ENCODE measurements at regions not wholly inside any gene's neighbourhood (a gene's known extent, or its start where the extent isn't known, plus 50 kb on each side); places are given as distances from the start of the nearest gene placed in this dataset.

- no peak for DNase-seq
Measured at GRCh38 chr4:157840034-157840433, 332.8 kb downstream of the GASK1B start.

- DNase-seq = no peak
Measured at GRCh38 chr4:157838366-157838765, 334.5 kb downstream of the GASK1B start.

GRCh38 chr4:157837071-157837703, 335.6 kb downstream of the GASK1B start:
- no peak for DNase-seq

- no peak for DNase-seq
Measured at GRCh38 chr4:157832596-157832995, 340.2 kb downstream of the GASK1B start.

GRCh38 chr4:157824021-157824420, 348.8 kb downstream of the GASK1B start:
- DNase-seq = no peak

- DNase-seq = no peak
Measured at GRCh38 chr4:157821814-157822213, 351.0 kb downstream of the GASK1B start.

- no peak for DNase-seq
Measured at GRCh38 chr4:157819693-157820464, 352.9 kb downstream of the GASK1B start.

- no peak for DNase-seq
Measured at GRCh38 chr4:157818946-157819692, 353.7 kb downstream of the GASK1B start.

GRCh38 chr4:157810137-157810774, 362.6 kb downstream of the GASK1B start:
- no peak for DNase-seq

- DNase-seq = no peak
Measured at GRCh38 chr4:157808796-157809383, 363.9 kb downstream of the GASK1B start.

GRCh38 chr4:157806184-157806583, 366.6 kb downstream of the GASK1B start:
- DNase-seq = no peak

GRCh38 chr4:157804986-157805385, 367.8 kb downstream of the GASK1B start:
- DNase-seq = no peak

GRCh38 chr4:157803845-157804521, 368.8 kb downstream of the GASK1B start:
- no peak for DNase-seq

- DNase-seq = no peak
Measured at GRCh38 chr4:157803421-157803820, 369.4 kb downstream of the GASK1B start.

- no peak for DNase-seq
Measured at GRCh38 chr4:157795495-157795894, 377.3 kb downstream of the GASK1B start.

- no peak for DNase-seq
Measured at GRCh38 chr4:157792716-157793115, 380.1 kb downstream of the GASK1B start.

- DNase-seq = no peak
Measured at GRCh38 chr4:157791236-157791635, 381.6 kb downstream of the GASK1B start.

GRCh38 chr4:157787618-157788017, 385.2 kb downstream of the GASK1B start:
- DNase-seq = no peak

GRCh38 chr4:157781361-157781760, 391.5 kb downstream of the GASK1B start:
- no peak for DNase-seq

- DNase-seq = no peak
Measured at GRCh38 chr4:157779081-157779480, 393.7 kb downstream of the GASK1B start.

GRCh38 chr4:157776930-157777528, 395.8 kb downstream of the GASK1B start:
- no peak for DNase-seq

- no peak for DNase-seq
Measured at GRCh38 chr4:157775971-157776370, 396.9 kb downstream of the GASK1B start.

Measured in stimulated activated naive CD4-positive, alpha-beta T cell (primary cell).